A673 (cell line): ENCODE measurements at regions not wholly inside any gene's neighbourhood (a gene's known extent, or its start where the extent isn't known, plus 50 kb on each side); places are given as distances from the start of the nearest gene placed in this dataset.

Experiments
- BruUV-seq: library from RNA; stranded (reverse); fragments of 400-500 nt; replicated peaks from 2 replicates; lab custom pipeline; 2021; lab: Mats Ljungman, UMichigan
- CTCF ChIA-PET: fragments of 300-600 bp; sonication (Branson Sonifier 250); formaldehyde crosslinking; loops from one replicate; lab custom pipeline; 2022; ENCODE audit warnings: antibody characterized with exemption; lab: Charles Lee
- POLR2A ChIA-PET: fragments of 300-600 bp; sonication (Branson Sonifier 250); formaldehyde crosslinking; loops from one replicate; lab custom pipeline; 2022; ENCODE audit warnings: antibody characterized with exemption; ENCODE audit not compliant: low non-redundant PET; lab: Charles Lee
- DNase-seq: peaks from one replicate; pipeline ENCODE4 v3.0.0-alpha.2; 2015; ENCODE audit warnings: low spot score
- H3K27ac ChIP-seq: fragments of 200-600 bp; sonication (generic); 2 replicates; pipeline ENCODE4 v1.5.1; 2016; ENCODE audit warnings: mixed run types, low read depth, mild to moderate bottlenecking, mixed read lengths, antibody characterized with exemption, low read length; ENCODE audit not compliant: poor library complexity, severe bottlenecking
- H3K27me3 ChIP-seq: fragments of 200-600 bp; sonication (generic); replicated peaks from 2 replicates; pipeline ENCODE4 v1.6.1; 2017; ENCODE audit warnings: mixed run types, low read depth, mild to moderate bottlenecking, mixed read lengths, antibody characterized with exemption, low read length; ENCODE audit not compliant: insufficient read depth, poor library complexity
- H3K36me3 ChIP-seq: fragments of 200-600 bp; sonication (generic); 2 replicates; pipeline ENCODE4 v1.6.1; 2016; ENCODE audit warnings: mixed run types, mild to moderate bottlenecking, mixed read lengths, antibody characterized with exemption, low read length; ENCODE audit not compliant: insufficient read depth, poor library complexity, severe bottlenecking
- H3K4me1 ChIP-seq: fragments of 200-600 bp; sonication (generic); 2 replicates; pipeline ENCODE4 v1.6.1; 2017; ENCODE audit warnings: mixed run types, mild to moderate bottlenecking, mixed read lengths, antibody characterized with exemption, low read length; ENCODE audit not compliant: insufficient read depth, poor library complexity, severe bottlenecking
- H3K4me3 ChIP-seq: fragments of 200-600 bp; sonication (generic); 2 replicates; pipeline ENCODE4 v1.5.1; 2016; ENCODE audit warnings: low read depth, mixed run types, mild to moderate bottlenecking, mixed read lengths, low read length; ENCODE audit not compliant: poor library complexity, severe bottlenecking
- H3K9me3 ChIP-seq: fragments of 200-600 bp; sonication (generic); 2 replicates; pipeline ENCODE4 v1.6.1; 2016; ENCODE audit warnings: mixed run types, low read depth, mild to moderate bottlenecking, mixed read lengths, antibody characterized with exemption, low read length; ENCODE audit not compliant: poor library complexity, severe bottlenecking
- CTCF ChIP-seq: fragments of 300-800, 200-600 bp; sonication (generic); conservative IDR thresholded peaks from 2 replicates; pipeline ENCODE4 v1.5.1; 2017; ENCODE audit warnings: low read depth, mild to moderate bottlenecking, antibody characterized with exemption, low read length, moderate library complexity, mixed read lengths
- EZH2 ChIP-seq: fragments of 200-600 bp; sonication (generic); IDR thresholded peaks from 2 replicates; pipeline ENCODE4 v1.6.1; 2017; ENCODE audit warnings: borderline replicate concordance, low read depth, mild to moderate bottlenecking, mixed read lengths, antibody characterized with exemption, low read length; ENCODE audit not compliant: poor library complexity, severe bottlenecking
- intact Hi-C: fragments of 100-400 bp; cut with micrococcal nuclease; formaldehyde crosslinking; loops from one replicate; pipeline ENCODE4 v1.10.0; 2022; ENCODE audit not compliant: unreplicated experiment

GRCh38 chr10:111246814-111247452, 170.1 kb downstream of the ADRA2A start:
- TF ChIP-seq EZH2 (no peak), CTCF (no peak)
- DNase-seq: no peak
- ChIA-PET CTCF (no interaction called here), POLR2A (no interaction called here)
- H3K9me3 ChIP-seq: no peaks in the 10 kb centered on the region
- no peak overlapping the region for H3K27ac ChIP-seq
- H3K4me3 ChIP-seq: no peak overlapping the region
- no TSS peak for BruUV-seq
- H3K27me3 ChIP-seq: peaks cover 24% of the 10 kb centered on the region
- no peaks in the 10 kb centered on the region for H3K4me1 ChIP-seq
- intact Hi-C loops: no loop called here
- H3K36me3 ChIP-seq: no peaks in the 10 kb centered on the region

DNA sequence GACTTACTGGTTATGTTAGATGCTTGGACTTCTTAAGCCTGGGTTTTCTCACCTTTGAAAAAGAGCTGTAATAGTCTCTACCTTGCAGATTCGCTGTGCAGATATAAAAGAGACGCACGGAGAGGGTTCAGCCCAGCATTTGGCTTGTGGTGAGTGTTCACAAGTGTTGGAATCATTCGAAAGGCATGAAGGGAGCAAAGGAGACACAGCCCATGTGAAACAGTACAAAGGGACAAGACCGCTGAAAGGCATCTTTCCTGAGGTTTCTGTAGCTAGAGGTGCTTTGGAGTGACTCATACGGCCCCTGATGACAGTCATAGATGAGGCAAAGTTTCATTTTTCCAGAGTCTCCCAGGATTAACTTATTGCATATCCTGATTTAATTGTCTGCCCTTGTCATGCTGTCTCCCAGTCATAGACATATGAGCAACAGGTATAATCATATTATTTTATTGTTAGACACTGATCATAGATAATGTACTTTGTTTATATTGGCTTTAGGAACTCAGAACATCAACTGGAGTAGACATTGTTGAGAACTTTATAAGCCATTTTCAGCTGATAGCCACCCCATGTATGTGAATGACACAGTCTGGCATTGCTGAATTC, 171.1 kb downstream of the ADRA2A start:
- Histone ChIP-seq H3K27me3 (peaks cover 24% of the 10 kb centered on the region), H3K4me3 (no peak overlapping the region), H3K27ac (no peak overlapping the region), H3K4me1 (no peaks in the 10 kb centered on the region), H3K9me3 (no peaks in the 10 kb centered on the region), H3K36me3 (no peaks in the 10 kb centered on the region)
- no TSS peak for BruUV-seq
- TF ChIP-seq EZH2 (no peak), CTCF (no peak)
- ChIA-PET POLR2A (no interaction called here), CTCF (no interaction called here)
- intact Hi-C loops: no loop called here
- DNase-seq: no peak

DNA sequence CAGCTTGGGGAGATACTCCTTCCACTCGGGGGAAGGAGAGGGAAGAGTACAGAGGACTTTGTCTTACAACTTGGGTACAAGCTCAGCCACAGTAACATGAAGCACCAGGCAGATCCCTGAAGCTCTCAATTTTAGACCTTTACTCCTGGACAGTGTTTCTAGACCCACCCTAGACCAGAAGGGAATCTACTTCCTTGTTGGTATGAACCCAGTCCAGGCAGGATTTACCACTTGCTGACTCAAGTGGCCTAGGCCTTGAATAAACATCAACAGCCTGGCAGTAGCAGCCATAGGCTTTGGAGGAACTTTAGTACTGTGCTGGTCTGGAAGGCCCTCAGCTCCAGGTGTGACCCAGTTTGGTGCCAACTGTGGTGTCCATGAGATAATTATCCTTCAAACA, 173.1 kb downstream of the ADRA2A start:
- Histone ChIP-seq H3K4me3 (no peak overlapping the region), H3K27ac (no peak overlapping the region), H3K4me1 (no peaks in the 10 kb centered on the region), H3K9me3 (no peaks in the 10 kb centered on the region), H3K36me3 (no peaks in the 10 kb centered on the region), H3K27me3 (peaks cover 30% of the 10 kb centered on the region)
- ChIA-PET POLR2A (no interaction called here), CTCF (no interaction called here)
- DNase-seq: no peak
- BruUV-seq: no TSS peak
- TF ChIP-seq CTCF: no peak
- TF ChIP-seq EZH2: no peak
- intact Hi-C loops: no loop called here
